ENCODE measurements at regions not wholly inside any gene's neighbourhood (a gene's known extent, or its start where the extent isn't known, plus 50 kb on each side); places are given as distances from the start of the nearest gene placed in this dataset.

DNA sequence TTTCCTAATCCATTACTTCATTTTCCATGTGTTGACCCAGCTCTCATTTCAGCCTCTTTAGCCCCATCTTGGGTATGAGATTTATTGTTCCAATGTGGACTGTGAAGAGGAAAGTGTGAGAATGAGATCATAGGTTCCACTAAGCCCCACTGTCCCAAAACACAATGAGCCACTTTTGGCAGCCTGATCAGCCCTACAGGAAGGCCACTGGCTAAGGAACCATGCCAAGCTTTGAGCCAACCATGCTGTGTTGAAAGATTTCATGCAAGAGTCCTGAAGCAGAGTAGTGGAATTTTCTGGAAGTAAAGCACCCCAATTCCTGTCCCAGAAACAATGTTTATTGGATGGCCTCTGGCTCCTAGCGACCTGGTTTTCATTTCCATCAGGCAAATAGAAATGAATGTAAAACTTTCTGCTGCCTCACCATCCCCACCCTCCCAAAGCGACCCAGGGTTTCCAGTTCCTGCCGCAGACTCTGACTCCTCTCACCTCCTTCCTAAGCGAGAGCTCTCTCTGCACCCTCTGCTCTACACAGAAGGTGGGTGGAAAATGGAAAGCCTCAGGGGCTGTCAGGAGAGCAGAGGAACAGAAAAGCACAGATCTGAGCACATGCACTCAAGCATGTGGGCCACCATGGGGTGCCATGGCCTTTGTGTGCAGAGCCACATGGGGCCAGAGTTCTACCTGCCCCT lies 73.1 kb downstream of the KCTD12 start:
- Mint-ChIP-seq H3K4me3 (no peak overlapping the region), H3K9me3 (peaks cover 2% of the 10 kb centered on the region)

DNA sequence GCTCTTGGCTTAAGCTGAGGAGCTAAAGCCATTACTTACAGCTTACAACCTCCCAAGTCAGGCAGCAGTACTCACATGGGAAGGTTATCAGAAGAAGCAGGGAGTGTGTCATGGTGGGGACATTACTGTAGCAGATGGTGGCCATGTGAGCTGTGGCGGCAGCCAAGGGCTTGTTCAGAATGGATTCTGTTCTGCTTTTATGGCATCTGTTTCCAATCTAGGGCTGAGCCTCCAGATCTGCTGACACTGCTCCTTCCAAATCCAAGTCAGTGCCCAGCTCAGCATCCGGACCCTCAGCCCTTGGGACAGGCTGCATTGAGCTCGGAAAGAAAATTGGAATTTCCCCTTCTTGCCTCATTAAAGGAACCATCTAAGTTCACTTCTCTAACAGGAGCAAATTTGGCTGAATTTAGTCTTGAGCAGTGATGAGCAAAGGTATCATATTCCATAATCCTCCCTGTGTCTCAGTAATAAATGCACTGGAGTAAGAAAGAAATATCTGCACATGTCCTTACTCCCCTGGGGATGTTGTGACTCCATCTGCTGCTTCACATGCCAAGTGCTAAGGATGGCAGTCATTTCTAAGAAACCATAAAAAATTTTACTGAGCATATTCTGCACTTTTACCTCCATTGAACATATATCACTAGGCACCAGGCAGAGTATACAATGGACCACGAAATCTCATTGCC lies 73.9 kb downstream of the KCTD12 start:
- H3K4me1 Mint-ChIP-seq: peaks cover 6% of the 10 kb centered on the region
- H3K4me3 Mint-ChIP-seq: no peak overlapping the region
- peaks cover 14% of the 10 kb centered on the region for H3K27me3 Mint-ChIP-seq (ENCODE audit: low read depth)
- H3K9me3 Mint-ChIP-seq: peaks cover 2% of the 10 kb centered on the region
- H3K27ac Mint-ChIP-seq: no peak overlapping the region
- TF ChIP-seq, protein P1, sequence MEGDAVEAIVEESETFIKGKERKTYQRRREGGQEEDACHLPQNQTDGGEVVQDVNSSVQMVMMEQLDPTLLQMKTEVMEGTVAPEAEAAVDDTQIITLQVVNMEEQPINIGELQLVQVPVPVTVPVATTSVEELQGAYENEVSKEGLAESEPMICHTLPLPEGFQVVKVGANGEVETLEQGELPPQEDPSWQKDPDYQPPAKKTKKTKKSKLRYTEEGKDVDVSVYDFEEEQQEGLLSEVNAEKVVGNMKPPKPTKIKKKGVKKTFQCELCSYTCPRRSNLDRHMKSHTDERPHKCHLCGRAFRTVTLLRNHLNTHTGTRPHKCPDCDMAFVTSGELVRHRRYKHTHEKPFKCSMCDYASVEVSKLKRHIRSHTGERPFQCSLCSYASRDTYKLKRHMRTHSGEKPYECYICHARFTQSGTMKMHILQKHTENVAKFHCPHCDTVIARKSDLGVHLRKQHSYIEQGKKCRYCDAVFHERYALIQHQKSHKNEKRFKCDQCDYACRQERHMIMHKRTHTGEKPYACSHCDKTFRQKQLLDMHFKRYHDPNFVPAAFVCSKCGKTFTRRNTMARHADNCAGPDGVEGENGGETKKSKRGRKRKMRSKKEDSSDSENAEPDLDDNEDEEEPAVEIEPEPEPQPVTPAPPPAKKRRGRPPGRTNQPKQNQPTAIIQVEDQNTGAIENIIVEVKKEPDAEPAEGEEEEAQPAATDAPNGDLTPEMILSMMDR (IDR thresholded peaks at IDR 0.05; ENCODE audit: unreplicated experiment in 3 of 3): no peak
- no peaks in the 10 kb centered on the region for H3K36me3 Mint-ChIP-seq (ENCODE audit: low read depth)

More for the DNA sequence above, 73.1 kb downstream of the KCTD12 start:
- TF ChIP-seq, protein P1 (IDR thresholded peaks at IDR 0.05; ENCODE audit: unreplicated experiment in 3 of 3): no peak
- peaks cover 14% of the 10 kb centered on the region for H3K27me3 Mint-ChIP-seq (ENCODE audit: low read depth)
- peaks cover 6% of the 10 kb centered on the region for H3K4me1 Mint-ChIP-seq
- H3K27ac Mint-ChIP-seq: peak overlapping the region in 1 of 3 experiments; percentile 17
- H3K36me3 Mint-ChIP-seq (ENCODE audit: low read depth): no peaks in the 10 kb centered on the region

DNA sequence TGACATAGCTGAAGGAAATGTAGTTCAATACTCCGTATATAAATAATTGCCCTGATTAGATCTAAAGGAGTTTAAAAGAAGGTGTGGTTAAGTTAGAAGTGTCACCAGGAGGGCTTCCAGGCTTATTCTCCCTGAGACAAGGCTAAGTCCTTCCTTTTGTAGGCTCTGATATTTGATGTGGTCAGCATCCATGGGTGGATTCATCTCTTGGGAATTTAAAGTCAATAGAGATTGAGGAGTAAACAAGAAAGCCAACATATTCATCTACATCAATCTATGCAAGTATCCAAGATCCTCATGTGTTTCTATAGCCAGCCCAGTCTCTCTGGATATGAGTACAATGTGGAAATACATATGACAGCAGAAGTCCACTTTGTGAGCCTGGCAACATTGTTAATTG lies 76.8 kb downstream of the KCTD12 start:
- Mint-ChIP-seq H3K27ac (peak overlapping the region in 2 of 3 experiments; percentile 32), H3K36me3 (ENCODE audit: low read depth) (no peaks in the 10 kb centered on the region), H3K9me3 (peaks cover 2% of the 10 kb centered on the region), H3K27me3 (ENCODE audit: low read depth) (peaks cover 5% of the 10 kb centered on the region), H3K4me1 (peaks cover 6% of the 10 kb centered on the region), H3K4me3 (no peak overlapping the region)
- TF ChIP-seq, protein P1 (IDR thresholded peaks at IDR 0.05; ENCODE audit: unreplicated experiment in 3 of 3): no peak

DNA sequence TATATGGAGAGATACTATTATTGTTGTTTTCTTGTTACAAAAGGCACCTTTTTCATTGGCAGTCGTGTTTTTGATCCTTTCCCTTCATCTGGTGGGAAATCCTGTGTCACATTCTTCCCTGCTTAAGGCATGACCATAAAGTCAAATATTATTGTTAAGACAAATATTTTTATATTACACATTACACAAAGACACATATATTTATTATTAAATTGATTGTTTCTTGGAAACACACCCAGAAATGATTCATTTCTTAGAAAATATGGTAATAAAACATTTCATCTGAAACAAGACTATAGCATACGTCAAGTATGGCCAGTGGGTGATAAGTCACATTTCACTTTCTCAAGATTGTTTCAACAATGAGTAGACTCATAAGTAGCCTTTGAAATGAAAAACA lies 77.3 kb downstream of the KCTD12 start:
- TF ChIP-seq, protein P1 (IDR thresholded peaks at IDR 0.05; ENCODE audit: unreplicated experiment in 3 of 3): no peak
- H3K4me1 Mint-ChIP-seq: peaks cover 6% of the 10 kb centered on the region
- no peak overlapping the region for H3K4me3 Mint-ChIP-seq
- H3K36me3 Mint-ChIP-seq (ENCODE audit: low read depth): no peaks in the 10 kb centered on the region
- H3K27me3 Mint-ChIP-seq (ENCODE audit: low read depth): peaks cover 5% of the 10 kb centered on the region
- peaks cover 2% of the 10 kb centered on the region for H3K9me3 Mint-ChIP-seq
- H3K27ac Mint-ChIP-seq: peak overlapping the region in 2 of 3 experiments; percentile 32

DNA sequence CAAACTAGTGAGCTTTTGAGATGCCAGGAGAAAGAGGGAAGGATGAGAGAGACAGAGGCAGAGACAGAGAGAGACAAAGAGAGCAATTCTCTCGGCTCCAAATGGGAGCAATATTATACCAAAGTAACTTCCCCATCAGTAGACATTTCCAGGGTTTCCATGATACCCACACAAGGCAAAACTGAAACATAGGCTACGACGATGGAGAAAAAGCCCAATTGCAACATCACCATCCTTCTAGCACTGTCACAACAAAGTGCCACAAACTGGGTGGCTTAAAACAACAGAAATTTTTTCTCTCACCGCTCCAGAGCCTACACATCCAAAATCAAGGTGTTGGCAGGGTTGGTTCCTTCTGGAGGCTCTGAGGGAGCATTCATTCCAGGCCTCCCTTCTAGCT lies 81.4 kb downstream of the KCTD12 start:
- no peaks in the 10 kb centered on the region for H3K36me3 Mint-ChIP-seq (ENCODE audit: low read depth)
- TF ChIP-seq, protein P1 (IDR thresholded peaks at IDR 0.05; ENCODE audit: unreplicated experiment in 3 of 3): no peak
- H3K27ac Mint-ChIP-seq: no peak overlapping the region
- no peak overlapping the region for H3K4me3 Mint-ChIP-seq
- no peaks in the 10 kb centered on the region for H3K4me1 Mint-ChIP-seq
- H3K27me3 Mint-ChIP-seq (ENCODE audit: low read depth): no peaks in the 10 kb centered on the region
- H3K9me3 Mint-ChIP-seq: peaks cover 2% of the 10 kb centered on the region
